H1 (cell line): ENCODE measurements at regions not wholly inside any gene's neighbourhood (a gene's known extent, or its start where the extent isn't known, plus 50 kb on each side); places are given as distances from the start of the nearest gene placed in this dataset.

ENCODE experiments used
- CTCF ChIA-PET: fragments of 300-600 bp; sonication (Branson Sonifier 250); formaldehyde crosslinking; loops from one replicate; lab custom pipeline; 2021; ENCODE audit not compliant: partially characterized antibody; lab: Charles Lee
- POLR2A ChIA-PET: fragments of 300-600 bp; sonication (Branson Sonifier 250); formaldehyde crosslinking; loops from one replicate; lab custom pipeline; 2021; ENCODE audit warnings: inconsistent platforms; ENCODE audit not compliant: partially characterized antibody; lab: Charles Lee
- DNase-seq, 2 experiments: peaks; one replicate each; pipeline versions ENCODE4 v3.0.0 to v3.0.0-alpha.2; 2010 to 2022; ENCODE audit warnings: low spot score in 2 of 2, low read depth in 1 of 2, mixed read lengths in 1 of 2
- FAIRE-seq: peaks from 2 replicates; lab custom pipeline; 2011; peaks lifted over from hg19 to GRCh38; lab: Jason Lieb, UNC
- H2AFZ ChIP-seq: 2 replicates; pipeline ENCODE4 v1.8.1; 2012; ENCODE audit warnings: low read length, inconsistent platforms
- H2AK5ac ChIP-seq: 2 replicates; pipeline ENCODE4 v1.6.1; 2013; ENCODE audit warnings: low read depth, low read length
- H2BK120ac ChIP-seq: replicated peaks from 2 replicates; pipeline ENCODE3; 2013; ENCODE audit warnings: low read depth, low read length, inconsistent platforms
- H2BK12ac ChIP-seq: 2 replicates; pipeline ENCODE4 v1.6.1; 2013; ENCODE audit warnings: low read depth, low read length
- H2BK15ac ChIP-seq: 2 replicates; pipeline ENCODE4 v1.6.1; 2013; ENCODE audit warnings: low read length
- H2BK20ac ChIP-seq: 2 replicates; pipeline ENCODE4 v1.6.1; 2013; ENCODE audit warnings: low read length
- H2BK5ac ChIP-seq: 2 replicates; pipeline ENCODE4 v1.6.1; 2013; ENCODE audit warnings: low read depth, low read length
- H3K14ac ChIP-seq: 2 replicates; pipeline ENCODE4 v1.6.1; 2013; ENCODE audit warnings: inconsistent platforms; ENCODE audit not compliant: insufficient read length
- H3K18ac ChIP-seq: 2 replicates; pipeline ENCODE4 v1.6.1; 2013; ENCODE audit warnings: low read length; ENCODE audit errors: extremely low read depth
- H3K23ac ChIP-seq: 2 replicates; pipeline ENCODE4 v1.6.1; 2013; ENCODE audit warnings: inconsistent platforms; ENCODE audit not compliant: insufficient read length
- H3K23me2 ChIP-seq: 2 replicates; pipeline ENCODE4 v1.6.1; 2013; ENCODE audit warnings: low read depth, low read length
- H3K27ac ChIP-seq: 2 replicates; pipeline ENCODE4 v1.6.1; 2011; ENCODE audit warnings: low read depth, low read length, inconsistent platforms
- H3K27me3 ChIP-seq, 4 experiments: replicated peaks in 1 of 4; 1 replicate in 1 of 4; 2 replicates in 3 of 4; pipeline versions ENCODE4 v1.6.1 to v1.8.1; 2011 to 2013; ENCODE audit warnings: low read length in 3 of 4, mild to moderate bottlenecking in 3 of 4, inconsistent platforms in 2 of 4, mixed read lengths in 2 of 4, moderate library complexity in 1 of 4; ENCODE audit not compliant: control insufficient read depth in 3 of 4, insufficient read depth in 3 of 4; ENCODE audit errors: extremely low read depth in 1 of 4
- H3K36me3 ChIP-seq, 4 experiments: 2 replicates each; pipeline versions ENCODE4 v1.6.1 to v1.8.1; 2011 to 2013; ENCODE audit warnings: mild to moderate bottlenecking in 4 of 4, low read length in 3 of 4, moderate library complexity in 2 of 4, control low read depth in 1 of 4, inconsistent platforms in 1 of 4; ENCODE audit not compliant: insufficient read depth in 4 of 4, control insufficient read depth in 2 of 4
- H3K4ac ChIP-seq: replicated peaks from 2 replicates; pipeline ENCODE3; 2013; ENCODE audit warnings: low read length, low read depth, mixed read lengths, inconsistent platforms; ENCODE audit not compliant: insufficient read length
- H3K4me1 ChIP-seq, 4 experiments: replicated peaks in 1 of 4; 1 replicate in 1 of 4; 2 replicates in 3 of 4; pipeline versions ENCODE4 v1.6.1 to v1.8.1; 2011 to 2013; ENCODE audit warnings: low read length in 3 of 4, inconsistent platforms in 2 of 4, mixed read lengths in 1 of 4; ENCODE audit not compliant: insufficient read depth in 4 of 4, control insufficient read depth in 3 of 4
- H3K4me2 ChIP-seq, 2 experiments: 2 replicates each; pipeline versions ENCODE4 v1.6.1 to v1.8.1; 2011 to 2013; ENCODE audit warnings: low read depth in 2 of 2, low read length in 2 of 2, control low read depth in 1 of 2, inconsistent platforms in 1 of 2, mild to moderate bottlenecking in 1 of 2; ENCODE audit not compliant: insufficient read depth in 1 of 2
- H3K4me3 ChIP-seq, 4 experiments: fragments of 200-600, 300-600 bp in 1 of 4; sonication (generic), shearing (Covaris generic), sonication (Bioruptor Twin) in 1 of 4; 2 replicates each; pipeline versions ENCODE4 v1.5.1 to v1.8.1; 2011 to 2016; ENCODE audit warnings: low read length in 4 of 4, low read depth in 3 of 4, control low read depth in 2 of 4, inconsistent platforms in 2 of 4, mild to moderate bottlenecking in 2 of 4, mixed read lengths in 1 of 4, moderate library complexity in 1 of 4; ENCODE audit not compliant: insufficient read depth in 2 of 4; ENCODE audit errors: extremely low read depth in 1 of 4
- H3K56ac ChIP-seq: replicated peaks from 2 replicates; pipeline ENCODE3; 2013; ENCODE audit warnings: low read depth, mild to moderate bottlenecking, mixed read lengths, low read length, inconsistent platforms; ENCODE audit not compliant: insufficient read length
- H3K79me1 ChIP-seq: 2 replicates; pipeline ENCODE4 v1.6.1; 2013; ENCODE audit warnings: low read depth, low read length, control low read depth
- H3K79me2 ChIP-seq, 2 experiments: 2 replicates each; pipeline versions ENCODE4 v1.6.1 to v1.8.1; 2012 to 2013; ENCODE audit warnings: low read length in 2 of 2, mild to moderate bottlenecking in 2 of 2, inconsistent platforms in 1 of 2; ENCODE audit not compliant: insufficient read depth in 2 of 2, control insufficient read depth in 1 of 2
- H3K9ac ChIP-seq, 4 experiments: replicated peaks in 1 of 4; 1 replicate in 1 of 4; 2 replicates in 3 of 4; pipeline versions ENCODE4 v1.6.1 to v1.8.1; 2011 to 2013; ENCODE audit warnings: low read depth in 3 of 4, low read length in 3 of 4, control low read depth in 2 of 4, mild to moderate bottlenecking in 2 of 4, moderate library complexity in 2 of 4, inconsistent platforms in 1 of 4; ENCODE audit errors: extremely low read depth in 1 of 4
- H3K9me3 ChIP-seq, 2 experiments: 2 replicates each; pipeline versions ENCODE4 v1.6.1 to v1.8.1; 2012 to 2013; ENCODE audit warnings: mild to moderate bottlenecking in 2 of 2, moderate library complexity in 2 of 2, control low read depth in 1 of 2, inconsistent platforms in 1 of 2, low read depth in 1 of 2, low read length in 1 of 2, mixed read lengths in 1 of 2; ENCODE audit not compliant: insufficient read depth in 2 of 2
- H4K20me1 ChIP-seq, 2 experiments: replicated peaks in 1 of 2; 2 replicates each; pipeline versions ENCODE3 to v1.8.1; 2011 to 2013; ENCODE audit warnings: inconsistent platforms in 2 of 2, low read length in 2 of 2, mild to moderate bottlenecking in 1 of 2; ENCODE audit not compliant: insufficient read depth in 2 of 2, control insufficient read depth in 1 of 2
- H4K5ac ChIP-seq: 2 replicates; pipeline ENCODE4 v1.6.1; 2013; ENCODE audit warnings: low read length, low read depth, mixed read lengths, inconsistent platforms; ENCODE audit not compliant: insufficient read length
- H4K8ac ChIP-seq: 2 replicates; pipeline ENCODE4 v1.8.0; 2013; ENCODE audit warnings: mild to moderate bottlenecking, moderate library complexity, low read length, inconsistent platforms; ENCODE audit not compliant: insufficient read depth; ENCODE audit errors: extremely low read depth
- H4K91ac ChIP-seq: replicated peaks from 2 replicates; pipeline ENCODE3; 2013; ENCODE audit warnings: low read length, mixed read lengths, inconsistent platforms; ENCODE audit not compliant: insufficient read length
- ASH2L ChIP-seq: fragments of 200-600, 300-600 bp; sonication (generic); IDR thresholded peaks from one replicate; pipeline ENCODE4 v1.7.1; 2017; ENCODE audit warnings: low read length
- ATF3 ChIP-seq: IDR thresholded peaks from 2 replicates; pipeline ENCODE4 v1.6.1; 2011; ENCODE audit warnings: low read depth, mild to moderate bottlenecking, low read length; ENCODE audit not compliant: insufficient read depth
- BRCA1 ChIP-seq: IDR thresholded peaks from 2 replicates; pipeline ENCODE4 v1.6.1; 2012; ENCODE audit warnings: low read depth, low read length, improper control_type of control experiment
- CHD1 ChIP-seq: IDR thresholded peaks from 2 replicates; pipeline ENCODE4 v1.6.1; 2012; ENCODE audit warnings: low read depth, low read length, improper control_type of control experiment
- EZH2 ChIP-seq: fragments of 200-600 bp; sonication (generic); IDR thresholded peaks from 2 replicates; pipeline ENCODE4 v1.7.1; 2012; ENCODE audit warnings: low read depth, mild to moderate bottlenecking, moderate library complexity, low read length, inconsistent platforms; ENCODE audit not compliant: severe bottlenecking
- JUN ChIP-seq: IDR thresholded peaks from 2 replicates; pipeline ENCODE4 v1.6.1; 2011; ENCODE audit warnings: low read depth, mild to moderate bottlenecking, improper control_type of control experiment, low read length
- MAX ChIP-seq: IDR thresholded peaks from 2 replicates; pipeline ENCODE4 v1.6.1; 2012; ENCODE audit warnings: inconsistent platforms
- RNF2 ChIP-seq: fragments of 200-900, 300-1000 bp; sonication (generic); IDR thresholded peaks from 2 replicates; pipeline ENCODE4 v1.7.1; 2016; ENCODE audit warnings: borderline replicate concordance, low read depth, mild to moderate bottlenecking, antibody characterized with exemption, low read length; ENCODE audit not compliant: poor library complexity, severe bottlenecking; ENCODE audit errors: missing control alignments
- SIRT6 ChIP-seq: IDR thresholded peaks from one replicate; pipeline ENCODE4 v1.7.1; 2012; ENCODE audit warnings: low read length, inconsistent platforms
- SUZ12 ChIP-seq: fragments of 200-600 bp; sonication (generic); IDR thresholded peaks from 2 replicates; pipeline ENCODE4 v1.6.1; 2012; ENCODE audit warnings: mild to moderate bottlenecking, inconsistent platforms, low read length, moderate library complexity, mixed read lengths
- WGBS, 2 experiments: shearing (Covaris generic) in 1 of 2; methylation state at CpG; one replicate each; pipeline versions ENCODE4 v1.1.6 to v1.1.7; 2013 to 2015; ENCODE audit warnings: low lambda C conversion rate in 2 of 2, mixed read lengths in 2 of 2, inconsistent platforms in 1 of 2, low coverage in 1 of 2, missing lambda C conversion rate in 1 of 2; ENCODE audit not compliant: insufficient replicate concordance in 2 of 2, insufficient coverage in 1 of 2, insufficient read length in 1 of 2; ENCODE audit errors: extremely low coverage in 1 of 2, missing lambda C conversion rate in 1 of 2; 5-methylcytosine and 5-hydroxymethylcytosine counted together

GRCh38 chr2:22907330-22907729 lies 477.6 kb upstream of the KLHL29 start:
- H3K4me1 ChIP-seq: no peaks in the 10 kb centered on the region
- H2BK20ac ChIP-seq: no peak overlapping the region
- DNase-seq (no peak), FAIRE-seq (no peak)
- no peak overlapping the region for H2BK12ac ChIP-seq
- no peak overlapping the region for H3K4me2 ChIP-seq
- H3K14ac ChIP-seq: no peak overlapping the region
- no peak overlapping the region for H2AFZ ChIP-seq
- no peak overlapping the region for H4K91ac ChIP-seq
- no peaks in the 10 kb centered on the region for H3K27me3 ChIP-seq
- H3K23ac ChIP-seq: no peak overlapping the region
- H4K8ac ChIP-seq: no peak overlapping the region
- H4K5ac ChIP-seq: no peak overlapping the region
- H3K36me3 ChIP-seq: no peaks in the 10 kb centered on the region
- H2BK5ac ChIP-seq: no peak overlapping the region
- CTCF ChIA-PET: interaction anchor here (0.8 kb wide), 1 partner anchor 552 kb away, joined by 3 read pairs; no protein-coding TSS in a partner anchor
- H4K20me1 ChIP-seq: no peaks in the 10 kb centered on the region
- H3K79me1 ChIP-seq: no peaks in the 10 kb centered on the region
- no peak overlapping the region for H3K56ac ChIP-seq
- TF ChIP-seq SIRT6 (no peak), CHD1 (no peak), JUN (no peak), ASH2L (no peak), RNF2 (no peak), ATF3 (no peak), MAX (no peak), SUZ12 (no peak), BRCA1 (no peak), EZH2 (no peak)
- H3K4ac ChIP-seq: no peak overlapping the region
- no peak overlapping the region for H3K4me3 ChIP-seq
- POLR2A ChIA-PET: no interaction called here
- no peak overlapping the region for H3K9ac ChIP-seq
- H3K27ac ChIP-seq: no peak overlapping the region
- H2BK120ac ChIP-seq: no peak overlapping the region
- H3K18ac ChIP-seq: no peak overlapping the region
- no peak overlapping the region for H2AK5ac ChIP-seq
- no peaks in the 10 kb centered on the region for H3K23me2 ChIP-seq
- 91% methylated on average over 2 of the region's 2 CpGs; no CpG with 5 or more reads in 1 of the 2 experiments for WGBS, 2 experiments
- H2BK15ac ChIP-seq: no peak overlapping the region
- H3K9me3 ChIP-seq: no peaks in the 10 kb centered on the region
- no peaks in the 10 kb centered on the region for H3K79me2 ChIP-seq
